ENCODE measurements at regions not wholly inside any gene's neighbourhood (a gene's known extent, or its start where the extent isn't known, plus 50 kb on each side); places are given as distances from the start of the nearest gene placed in this dataset.
"Not testable (repeated sequence)": the region's sequence is repeated elsewhere in the genome, so short reads cannot be mapped to it uniquely, and the experiment has no call there.

GRCh38 chr18:38695559-38696280 is 1130.1 kb upstream of the CELF4 start:
- no peak for DNase-seq (ENCODE audit: low read depth in 2 of 2)

- no peak for DNase-seq (ENCODE audit: low read depth in 2 of 2)
Measured at GRCh38 chr18:38693104-38693503, 1127.5 kb upstream of the CELF4 start.

- DNase-seq (ENCODE audit: low read depth in 2 of 2): no peak
Measured at GRCh38 chr18:38690626-38691025, 1125.0 kb upstream of the CELF4 start.

DNA sequence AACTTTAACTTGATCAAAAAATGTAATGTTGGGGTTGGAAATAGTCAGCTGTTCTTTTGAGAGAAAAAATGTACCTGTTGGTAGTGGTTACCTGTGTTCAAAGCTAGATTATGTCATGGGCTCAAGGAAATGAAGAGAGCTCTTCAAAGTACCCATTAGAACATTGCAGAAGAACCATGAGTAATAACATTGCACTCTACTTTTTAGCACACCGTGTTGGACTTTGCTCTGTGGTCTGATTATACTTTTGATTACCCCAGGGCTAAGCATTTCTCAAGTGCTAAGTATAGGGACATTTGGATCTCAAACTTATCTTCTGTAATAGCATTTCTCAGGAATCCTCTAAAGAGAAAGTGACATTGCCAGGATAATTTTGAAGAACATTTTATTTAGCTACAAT is 1122.8 kb upstream of the CELF4 start:
- DNase-seq (ENCODE audit: low read depth in 2 of 2): no peak

- no peak for DNase-seq (ENCODE audit: low read depth in 2 of 2)
Measured at GRCh38 chr18:38670486-38670885, 1104.9 kb upstream of the CELF4 start.

DNA sequence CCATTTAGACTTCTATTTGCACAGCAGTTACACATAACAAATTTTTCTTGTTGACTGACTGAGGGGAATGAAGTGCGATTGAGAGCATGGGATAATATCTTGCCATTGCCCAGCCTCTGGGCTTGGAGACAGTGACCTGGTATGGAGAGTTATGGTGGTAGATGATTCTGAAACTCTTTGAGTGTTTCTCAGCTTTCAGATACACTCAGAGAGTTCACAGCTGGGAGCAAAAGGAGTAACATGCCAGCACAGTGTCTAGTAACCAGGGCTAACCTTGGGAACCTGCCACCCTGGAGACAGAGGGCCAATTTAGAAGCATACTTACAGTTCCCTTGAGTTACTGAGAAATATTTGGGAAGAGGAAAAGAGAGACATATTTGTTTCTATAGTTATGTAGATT is 1099.3 kb upstream of the CELF4 start:
- DNase-seq (ENCODE audit: low read depth in 2 of 2): no peak

DNA sequence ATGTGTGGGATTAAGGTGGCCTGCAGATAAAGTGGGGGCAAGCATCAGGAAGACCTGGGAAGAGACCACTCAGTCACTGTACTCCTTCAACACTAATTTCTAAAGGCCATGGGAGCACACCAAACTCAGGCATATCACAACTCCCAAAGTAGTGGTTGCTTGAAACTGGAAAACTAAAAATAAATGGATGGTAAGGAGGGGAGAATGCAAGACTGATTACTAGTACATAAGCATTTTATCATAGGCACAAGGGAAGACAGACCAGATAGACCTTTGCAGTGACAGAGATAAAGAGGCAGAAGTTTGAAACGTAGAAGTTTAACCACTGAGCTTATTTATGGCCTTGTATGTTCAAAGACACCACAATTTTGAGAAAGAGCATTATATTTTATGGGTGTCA is 1098.1 kb upstream of the CELF4 start:
- DNase-seq (ENCODE audit: low read depth in 2 of 2): no peak

DNA sequence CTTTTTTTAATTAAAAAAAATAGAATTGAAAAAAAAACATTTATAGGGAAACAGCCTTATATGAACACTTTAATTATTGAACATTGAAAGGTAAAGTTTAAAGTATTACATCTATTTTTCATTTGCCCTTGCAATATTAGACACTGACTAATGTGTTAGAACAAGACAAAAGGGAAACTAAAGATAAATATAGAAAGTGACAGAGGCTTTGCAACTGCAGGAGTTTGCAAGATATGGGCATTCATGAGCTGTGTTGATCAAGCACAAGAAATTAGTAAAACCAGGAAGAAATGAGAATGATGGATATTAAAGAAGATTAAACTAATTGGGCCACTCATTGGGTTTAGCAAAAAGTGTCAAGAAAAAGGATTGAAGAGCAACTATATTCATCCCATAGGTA is 1097.7 kb upstream of the CELF4 start:
- no peak for DNase-seq (ENCODE audit: low read depth in 2 of 2)

DNA sequence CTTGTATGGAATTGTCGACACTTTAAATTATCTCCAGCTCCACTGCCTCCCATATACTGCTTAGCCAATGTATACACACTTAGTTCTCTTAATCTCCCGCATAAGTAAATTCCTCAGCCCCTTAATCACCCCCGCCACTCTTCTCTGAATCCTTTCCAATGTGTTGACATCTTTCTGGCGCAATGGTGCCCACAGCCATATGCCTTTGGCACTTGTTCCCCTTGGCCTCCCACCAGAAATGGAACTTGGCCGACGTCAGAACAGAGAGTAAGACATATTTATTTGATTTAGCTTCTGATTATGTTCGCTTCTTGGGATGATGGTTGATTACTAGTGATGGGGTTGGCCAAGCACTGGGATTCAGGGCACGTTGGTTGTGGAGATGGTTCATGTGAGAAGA is 1089.3 kb upstream of the CELF4 start:
- DNase-seq (ENCODE audit: low read depth in 2 of 2): no peak

- DNase-seq (ENCODE audit: low read depth in 2 of 2): no peak
Measured at GRCh38 chr18:38651736-38652135, 1086.1 kb upstream of the CELF4 start.

DNA sequence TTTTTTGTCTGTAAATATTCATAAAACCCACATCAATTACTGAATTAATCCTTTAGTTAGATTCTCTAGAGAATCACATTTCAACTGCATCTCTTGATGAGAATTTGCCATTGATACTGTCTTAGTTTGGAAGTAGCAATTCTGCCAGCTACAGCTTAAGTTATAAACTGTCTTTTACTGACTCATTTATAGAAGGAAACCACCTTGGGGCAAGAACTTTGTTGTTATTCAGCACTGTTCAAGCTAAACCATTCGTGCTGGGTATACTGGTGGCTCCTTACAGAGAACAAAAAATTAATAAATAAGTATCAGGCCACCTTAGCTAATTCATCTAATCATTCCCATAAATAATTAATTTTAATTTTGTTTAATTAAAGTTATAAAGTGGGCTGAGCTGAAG is 1082.6 kb upstream of the CELF4 start:
- no peak for DNase-seq (ENCODE audit: low read depth in 2 of 2)

GRCh38 chr18:38646296-38646695 is 1080.7 kb upstream of the CELF4 start:
- no peak for DNase-seq (ENCODE audit: low read depth in 2 of 2)

GRCh38 chr18:38644875-38645641 is 1079.5 kb upstream of the CELF4 start:
- DNase-seq (ENCODE audit: low read depth in 2 of 2): no peak

GRCh38 chr18:38642711-38643110 is 1077.1 kb upstream of the CELF4 start:
- DNase-seq (ENCODE audit: low read depth in 2 of 2): no peak

GRCh38 chr18:38639700-38640099 is 1074.1 kb upstream of the CELF4 start:
- not testable (repeated sequence) for DNase-seq (ENCODE audit: low read depth in 2 of 2)

DNA sequence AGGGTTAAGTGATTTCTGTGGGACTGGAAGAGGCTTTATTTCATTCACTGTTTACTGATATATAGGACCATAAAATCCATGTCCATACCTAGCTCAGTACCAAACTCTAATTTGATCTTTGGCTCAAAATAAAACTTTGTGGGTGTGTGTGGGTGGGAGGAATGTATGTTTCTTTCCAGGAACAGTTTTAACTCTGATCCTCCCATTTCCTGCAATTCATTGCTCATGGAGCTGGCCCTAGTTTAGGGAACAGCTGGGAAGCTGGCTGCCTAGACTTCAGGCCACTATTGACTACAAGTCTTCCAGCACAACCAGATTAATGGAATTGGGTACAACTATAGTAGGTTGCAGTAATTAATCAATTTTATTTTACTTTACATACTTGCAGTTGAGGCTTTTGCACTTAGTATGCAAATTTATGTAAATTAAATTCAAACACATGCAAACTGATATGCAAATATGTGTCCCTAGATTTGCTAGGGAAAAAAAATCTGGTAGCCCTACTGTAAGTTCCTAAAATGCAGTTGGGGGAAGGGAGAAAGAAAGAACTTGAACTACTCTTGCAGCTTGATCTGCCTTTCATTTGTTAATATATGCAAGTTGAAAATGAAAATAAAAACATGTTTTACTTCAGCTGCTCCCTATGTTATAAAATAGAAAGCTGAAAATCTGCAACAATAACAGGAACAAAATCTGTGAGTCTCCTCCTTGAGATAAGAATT is 1070.3 kb upstream of the CELF4 start:
- DNase-seq (ENCODE audit: low read depth in 2 of 2): no peak

DNA sequence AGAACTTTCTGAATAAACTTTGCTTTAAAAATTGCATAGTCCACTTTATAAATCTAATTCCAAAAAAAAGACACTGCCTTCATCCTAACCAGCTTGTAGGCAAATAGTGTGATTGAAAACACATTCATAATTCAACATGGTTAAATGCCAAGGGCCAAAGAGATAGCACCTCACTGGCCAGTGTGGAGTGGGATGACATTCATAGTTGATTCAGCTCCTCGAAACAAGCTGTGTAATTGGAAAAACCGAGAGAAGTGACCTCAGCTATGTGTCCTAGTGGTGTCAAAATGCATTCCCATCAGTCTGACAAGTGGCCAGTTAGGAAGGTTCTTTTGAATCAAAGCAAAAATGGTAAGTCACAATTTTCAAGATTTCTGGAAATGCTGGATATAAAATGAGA is 1068.5 kb upstream of the CELF4 start:
- no peak for DNase-seq (ENCODE audit: low read depth in 2 of 2)

DNA sequence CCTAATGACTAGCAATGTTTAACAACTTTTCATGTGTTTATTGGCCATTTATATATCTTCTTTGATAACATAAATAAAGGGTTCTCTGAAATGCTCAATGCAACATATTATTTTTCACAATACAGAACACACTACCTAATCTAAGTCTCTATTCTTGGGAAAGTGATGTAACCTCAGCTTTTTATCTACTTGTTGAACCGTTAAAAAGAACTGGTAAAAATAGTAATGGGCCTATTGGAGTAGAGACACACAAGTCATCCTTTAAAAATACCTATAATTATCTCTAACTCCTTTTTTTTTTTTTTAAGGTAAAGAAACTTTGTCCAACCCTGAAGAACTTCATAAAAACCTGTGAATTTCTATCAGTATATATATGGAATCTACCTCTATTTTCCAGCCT is 1067.7 kb upstream of the CELF4 start:
- DNase-seq (ENCODE audit: low read depth in 2 of 2): no peak

DNA sequence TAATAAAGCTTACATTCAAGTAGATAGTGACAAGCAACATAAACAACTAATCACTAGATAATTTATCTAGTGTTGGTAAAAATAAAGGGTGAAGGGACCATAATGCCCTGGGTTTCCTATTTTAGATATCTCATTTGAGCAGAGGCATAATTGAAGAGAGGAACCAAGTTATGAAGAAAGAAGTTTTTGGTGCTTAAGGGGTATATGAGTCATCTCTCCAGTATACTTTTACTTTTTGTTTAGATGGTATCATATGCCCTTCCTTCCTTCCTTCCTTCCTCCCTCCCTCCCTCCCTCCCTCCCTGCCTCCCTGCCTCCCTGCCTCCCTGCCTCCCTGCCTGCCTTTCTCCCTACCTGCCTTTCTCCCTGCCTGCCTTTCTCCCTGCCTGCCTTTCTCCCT is 1053.5 kb upstream of the CELF4 start:
- no peak for DNase-seq (ENCODE audit: low read depth in 2 of 2)

DNA sequence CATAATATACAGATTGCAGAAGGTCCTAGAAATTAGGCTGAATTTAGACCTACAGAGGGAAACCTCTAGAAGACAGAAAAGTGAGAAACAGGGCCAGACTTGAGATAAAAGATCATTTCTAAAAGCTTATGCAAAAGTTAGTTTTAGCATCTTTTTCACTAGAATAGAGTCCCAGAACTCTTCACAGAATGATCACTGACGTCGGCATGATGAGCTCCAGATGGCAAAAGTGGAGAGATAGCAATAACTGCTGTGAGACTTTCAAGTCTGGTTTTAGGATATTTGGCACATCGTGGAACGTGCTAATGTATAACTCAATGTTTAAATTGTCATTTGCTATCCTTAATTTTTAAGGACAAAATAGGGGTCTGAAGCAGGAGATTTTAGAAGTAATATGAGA is 1050.7 kb upstream of the CELF4 start:
- DNase-seq (ENCODE audit: low read depth in 2 of 2): no peak

DNA sequence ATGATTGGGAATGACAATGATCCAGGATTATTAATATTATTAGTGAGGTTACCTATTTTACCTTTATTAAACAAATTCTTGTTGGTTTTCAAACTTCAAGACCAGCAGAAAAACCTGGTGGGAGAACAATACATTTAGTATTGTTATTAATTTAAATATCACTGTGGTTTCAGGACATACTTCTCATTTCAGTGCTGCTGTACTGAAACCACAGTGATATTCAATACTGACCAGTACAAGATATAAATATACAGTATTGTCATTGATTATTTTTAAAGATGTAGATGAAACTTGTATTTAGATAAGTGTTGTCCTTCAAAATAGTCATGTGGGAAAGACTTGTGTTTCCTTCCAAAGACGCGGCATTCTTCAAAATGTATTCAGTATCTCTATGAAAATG is 1047.3 kb upstream of the CELF4 start:
- DNase-seq (ENCODE audit: low read depth in 2 of 2): no peak

DNA sequence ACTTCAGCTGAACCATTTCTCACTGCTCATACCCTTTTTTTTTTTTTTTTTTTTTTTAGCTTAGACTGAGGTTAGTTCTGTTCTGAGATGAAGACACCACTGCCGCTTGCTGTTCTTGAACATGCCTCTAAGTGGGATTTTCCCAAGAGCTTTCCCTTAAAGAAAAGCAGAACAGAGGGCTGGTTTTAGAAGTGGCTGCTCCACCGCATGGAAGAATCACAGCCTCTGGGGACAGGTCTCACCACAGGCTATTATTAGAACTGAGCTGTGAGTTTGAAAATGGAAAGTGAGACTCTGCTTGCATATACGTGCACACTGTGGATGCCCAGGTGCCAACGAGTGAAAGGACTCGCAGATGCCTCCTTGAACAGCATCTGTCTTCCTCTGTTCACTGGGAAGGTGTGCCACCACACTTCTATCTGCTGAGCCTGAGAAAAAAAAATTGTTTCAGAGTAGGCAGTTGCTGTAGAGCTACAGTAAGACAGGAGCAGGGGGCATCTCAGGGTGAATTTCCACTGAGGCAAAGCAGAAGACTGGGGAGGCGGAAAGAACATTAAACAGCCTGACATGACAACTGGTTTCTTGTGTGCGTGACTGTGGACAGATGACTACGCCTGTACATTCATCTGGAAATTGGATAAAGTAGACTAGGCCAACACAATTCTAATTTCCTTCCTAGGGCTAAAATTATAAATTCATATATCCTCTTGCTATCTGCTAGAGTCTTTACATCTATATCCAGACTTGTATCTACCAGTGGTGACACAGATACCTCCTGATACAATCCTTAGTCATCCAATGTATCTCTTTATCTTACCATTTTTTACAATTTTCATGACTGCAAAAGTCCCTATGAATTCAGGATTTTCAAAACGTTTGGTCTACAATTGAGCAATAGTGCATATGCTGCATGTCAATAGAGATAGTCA is 1045.7 kb upstream of the CELF4 start:
- no peak for DNase-seq (ENCODE audit: low read depth in 2 of 2)

Data from stimulated activated CD4-positive, alpha-beta T cell treated with anti-CD3 and anti-CD28 coated beads, Interleukin-1b, Interleukin-23, amount 100 ng/mL, for 1 hour (primary cell).